ENCODE measurements at regions not wholly inside any gene's neighbourhood (a gene's known extent, or its start where the extent isn't known, plus 50 kb on each side); places are given as distances from the start of the nearest gene placed in this dataset.
A peak's percentile ranks its signal among the peaks of the same experiment; 100 is the strongest.
"Not testable (repeated sequence)": the region's sequence is repeated elsewhere in the genome, so short reads cannot be mapped to it uniquely, and the experiment has no call there.

DNA sequence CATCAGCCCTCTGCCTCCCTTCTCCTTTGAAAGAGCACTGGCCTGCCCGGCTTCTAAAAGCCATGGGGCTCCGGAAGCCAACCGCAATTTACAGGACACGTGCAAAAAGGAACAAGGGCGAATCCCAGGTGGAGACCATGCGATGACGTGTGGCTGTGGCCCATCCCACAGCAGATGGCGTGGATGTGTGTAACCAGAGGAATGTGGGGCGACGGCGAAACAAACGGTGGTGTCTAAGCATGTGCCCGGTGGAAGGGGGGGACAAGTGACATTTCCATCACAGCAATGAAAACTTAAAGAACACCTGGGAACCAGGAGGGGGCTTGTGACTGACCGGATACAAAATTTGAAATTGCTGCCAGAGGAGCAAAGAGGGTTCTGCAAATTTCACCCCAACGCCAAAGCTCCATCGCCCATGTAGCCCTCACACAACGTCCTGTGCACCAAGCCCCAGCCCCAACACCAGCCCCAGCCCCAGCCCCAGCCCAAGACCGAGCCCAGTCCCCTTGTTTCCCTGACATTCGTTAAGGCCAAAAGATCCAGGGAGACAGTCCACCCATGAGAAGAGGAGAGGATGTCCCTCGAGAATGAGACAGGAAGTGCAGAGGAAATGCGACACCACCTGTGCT lies 159.7 kb upstream of the ZNF337 start:
- H2AFZ ChIP-seq = no peak overlapping the region
- H3K9ac ChIP-seq = no peak overlapping the region
- H3K4me3 ChIP-seq = no peak overlapping the region
- H3K9me3 ChIP-seq (ENCODE audit: low read depth) = no peaks in the 10 kb centered on the region
- H3K27ac ChIP-seq = no peak overlapping the region
- H4K20me1 ChIP-seq (ENCODE audit: insufficient read depth) = no peaks in the 10 kb centered on the region
- no peaks in the 10 kb centered on the region; the same call in 1 of the 2 replicates for H3K4me1 ChIP-seq (ENCODE audit: insufficient read depth)
- TF ChIP-seq EZH2phosphoT487 (IDR thresholded peaks at IDR 0.05; ENCODE audit: insufficient read depth, low read depth) (no peak), EZH2 (IDR thresholded peaks at IDR 0.05; ENCODE audit: insufficient read depth, poor library complexity, severe bottlenecking) (no peak)
- no peak for DNase-seq
- no peak overlapping the region for H3K4me2 ChIP-seq (ENCODE audit: unreplicated experiment)
- H3K27me3 ChIP-seq (replicated peaks; ENCODE audit: insufficient read depth) = peaks cover 9% of the 10 kb centered on the region
- H3K36me3 ChIP-seq (ENCODE audit: low read depth) = no peaks in the 10 kb centered on the region
- no peaks in the 10 kb centered on the region for H3K79me2 ChIP-seq (ENCODE audit: insufficient read depth)
- H3K9me2 ChIP-seq (ENCODE audit: insufficient read depth) = no peaks in the 10 kb centered on the region
- in situ Hi-C loops (cut with MboI) = loop anchor here (25.0 kb wide), 4 partner anchors 169 to 869 kb away; partner anchors contain the start of genes APMAP, GINS1 and ZNF337
- no peaks in the 10 kb centered on the region for H3F3A ChIP-seq (ENCODE audit: insufficient read depth)
- 85 to 87% methylated on average over 19 to 21 of the region's 21 CpGs for WGBS, 2 experiments (ENCODE audit: low coverage in 1 of 2, low lambda C conversion rate in 2 of 2, missing lambda C conversion rate in 2 of 2)

GRCh38 chr20:25855451-25856156 lies 159.0 kb upstream of the ZNF337 start:
- not testable (repeated sequence) for H2AFZ ChIP-seq
- in situ Hi-C loops (cut with MboI) = loop anchor here (25.0 kb wide), 4 partner anchors 168 to 868 kb away; partner anchors contain the start of genes APMAP, GINS1 and ZNF337
- WGBS, 2 experiments (ENCODE audit: low coverage in 1 of 2, low lambda C conversion rate in 2 of 2, missing lambda C conversion rate in 2 of 2) = 83 to 85% methylated on average over 23 of the region's 23 CpGs

GRCh38 chr20:25854666-25855065 lies 158.0 kb upstream of the ZNF337 start:
- DNase-seq; H3F3A ChIP-seq (ENCODE audit: insufficient read depth); H3K36me3 ChIP-seq (ENCODE audit: low read depth); H3K9ac ChIP-seq; H3K4me1 ChIP-seq (ENCODE audit: insufficient read depth); H4K20me1 ChIP-seq (ENCODE audit: insufficient read depth); H3K9me3 ChIP-seq (ENCODE audit: low read depth); H3K9me2 ChIP-seq (ENCODE audit: insufficient read depth); H3K79me2 ChIP-seq (ENCODE audit: insufficient read depth); H3K27ac ChIP-seq; H3K27me3 ChIP-seq (replicated peaks; ENCODE audit: insufficient read depth): not testable (repeated sequence)
- H3K4me3 ChIP-seq = peak overlapping the region; percentile 77
- peak overlapping the region; percentile 92; the same call in 1 of the 2 replicates for H2AFZ ChIP-seq
- H3K4me2 ChIP-seq (ENCODE audit: unreplicated experiment) = peak overlapping the region; percentile 86
- in situ Hi-C loops (cut with MboI) = loop anchor here (25.0 kb wide), 4 partner anchors 167 to 867 kb away; partner anchors contain the start of genes APMAP, GINS1 and ZNF337
- WGBS, 2 experiments (ENCODE audit: low coverage in 1 of 2, low lambda C conversion rate in 2 of 2, missing lambda C conversion rate in 2 of 2) = 75 to 83% methylated on average over 11 of the region's 11 CpGs

More at GRCh38 chr20:25855451-25856156, 159.0 kb upstream of the ZNF337 start:
- not testable (repeated sequence) for H3K79me2 ChIP-seq (ENCODE audit: insufficient read depth); H3K4me3 ChIP-seq; H3K4me2 ChIP-seq (ENCODE audit: unreplicated experiment); H3K9me3 ChIP-seq (ENCODE audit: low read depth); H3K27ac ChIP-seq; H3K36me3 ChIP-seq (ENCODE audit: low read depth); H3K9me2 ChIP-seq (ENCODE audit: insufficient read depth); DNase-seq; H4K20me1 ChIP-seq (ENCODE audit: insufficient read depth); H3K9ac ChIP-seq; H3K4me1 ChIP-seq (ENCODE audit: insufficient read depth); H3K27me3 ChIP-seq (replicated peaks; ENCODE audit: insufficient read depth); H3F3A ChIP-seq (ENCODE audit: insufficient read depth)

- not testable (repeated sequence) for H3K4me1 ChIP-seq (ENCODE audit: insufficient read depth); H3K79me2 ChIP-seq (ENCODE audit: insufficient read depth); H3K9me3 ChIP-seq (ENCODE audit: low read depth); H3K36me3 ChIP-seq (ENCODE audit: low read depth); H3K27me3 ChIP-seq (replicated peaks; ENCODE audit: insufficient read depth); H4K20me1 ChIP-seq (ENCODE audit: insufficient read depth); H3K9me2 ChIP-seq (ENCODE audit: insufficient read depth); H3F3A ChIP-seq (ENCODE audit: insufficient read depth)
- in situ Hi-C loops (cut with MboI) = loop anchor here (25.0 kb wide), 4 partner anchors 167 to 867 kb away; partner anchors contain the start of genes APMAP, GINS1 and ZNF337
- H3K4me2 ChIP-seq (ENCODE audit: unreplicated experiment) = peak overlapping the region; percentile 86
- WGBS, 2 experiments (ENCODE audit: low coverage in 1 of 2, low lambda C conversion rate in 2 of 2, missing lambda C conversion rate in 2 of 2) = 1 to 2% methylated on average over 54 to 55 of the region's 55 CpGs
- peak; percentile 85 for DNase-seq
- peak overlapping the region; percentile 39 for H3K27ac ChIP-seq
- peak overlapping the region; percentile 92 for H2AFZ ChIP-seq
- peak overlapping the region; percentile 80 for H3K9ac ChIP-seq
- peak overlapping the region; percentile 77 for H3K4me3 ChIP-seq
These were observed 157.2 kb upstream of the ZNF337 start for GRCh38 chr20:25853718-25854388.

GRCh38 chr20:25852968-25853717 lies 156.5 kb upstream of the ZNF337 start:
- in situ Hi-C loops (cut with MboI) = loop anchor here (25.0 kb wide), 4 partner anchors 166 to 866 kb away; partner anchors contain the start of genes APMAP, GINS1 and ZNF337
- not testable (repeated sequence) for H3K27me3 ChIP-seq (replicated peaks; ENCODE audit: insufficient read depth); H4K20me1 ChIP-seq (ENCODE audit: insufficient read depth); H3F3A ChIP-seq (ENCODE audit: insufficient read depth); H3K36me3 ChIP-seq (ENCODE audit: low read depth); H3K9me3 ChIP-seq (ENCODE audit: low read depth); H3K9me2 ChIP-seq (ENCODE audit: insufficient read depth); H3K4me1 ChIP-seq (ENCODE audit: insufficient read depth); DNase-seq; H3K79me2 ChIP-seq (ENCODE audit: insufficient read depth)
- Histone ChIP-seq H3K9ac (peak overlapping the region; percentile 80), H3K27ac (peak overlapping the region; percentile 39), H3K4me2 (ENCODE audit: unreplicated experiment) (peak overlapping the region; percentile 86), H2AFZ (peak overlapping the region; percentile 92), H3K4me3 (peak overlapping the region; percentile 77)
- WGBS, 2 experiments (ENCODE audit: low coverage in 1 of 2, low lambda C conversion rate in 2 of 2, missing lambda C conversion rate in 2 of 2) = 9 to 14% methylated on average over 30 of the region's 31 CpGs

GRCh38 chr20:25850133-25850532 lies 153.5 kb upstream of the ZNF337 start:
- DNase-seq; H3K9me3 ChIP-seq (ENCODE audit: low read depth); H3K27ac ChIP-seq; H3K4me3 ChIP-seq; H4K20me1 ChIP-seq (ENCODE audit: insufficient read depth); H3F3A ChIP-seq (ENCODE audit: insufficient read depth); H3K9me2 ChIP-seq (ENCODE audit: insufficient read depth); H3K9ac ChIP-seq; H3K27me3 ChIP-seq (replicated peaks; ENCODE audit: insufficient read depth); H3K79me2 ChIP-seq (ENCODE audit: insufficient read depth); H2AFZ ChIP-seq; H3K4me2 ChIP-seq (ENCODE audit: unreplicated experiment); H3K36me3 ChIP-seq (ENCODE audit: low read depth); H3K4me1 ChIP-seq (ENCODE audit: insufficient read depth): not testable (repeated sequence)
- in situ Hi-C loops (cut with MboI) = loop anchor here (25.0 kb wide), 4 partner anchors 163 to 863 kb away; partner anchors contain the start of genes APMAP, GINS1 and ZNF337
- 55 to 71% methylated on average over 4 of the region's 4 CpGs for WGBS, 2 experiments (ENCODE audit: low coverage in 1 of 2, low lambda C conversion rate in 2 of 2, missing lambda C conversion rate in 2 of 2)

Data from GM23248 (cell line).